ENCODE measurements at regions not wholly inside any gene's neighbourhood (a gene's known extent, or its start where the extent isn't known, plus 50 kb on each side); places are given as distances from the start of the nearest gene placed in this dataset.

DNA sequence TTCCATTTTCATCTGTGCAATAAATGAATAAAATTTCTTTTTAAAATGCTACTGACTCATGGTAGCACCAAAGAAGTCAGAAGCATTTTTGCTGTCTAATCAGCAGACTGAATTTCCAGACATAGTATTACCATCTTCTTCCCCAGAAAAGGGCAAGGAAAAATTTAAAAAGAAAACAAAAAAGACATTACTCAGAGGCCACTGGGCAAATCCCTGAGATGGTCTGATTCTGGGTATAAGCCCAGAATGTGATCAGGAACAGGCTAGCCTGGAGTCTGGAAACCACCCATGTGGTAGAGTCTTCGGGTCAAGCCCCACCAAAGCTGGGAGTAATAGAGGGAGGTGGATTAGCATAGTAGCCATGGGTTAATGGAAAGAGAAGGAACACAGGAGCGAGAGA is 342.8 kb downstream of the FBXW7 start:
- intact Hi-C loops (cut with micrococcal nuclease): no loop called here
- ChIA-PET POLR2A (ENCODE audit: unreplicated experiment) (no interaction called here), CTCF (no interaction called here)
- H3K36me3 ChIP-seq (ENCODE audit: low read depth, low read length): no peaks in the 10 kb centered on the region
- no peaks in the 10 kb centered on the region for H3F3A ChIP-seq (ENCODE audit: low read length, unreplicated experiment)
- H3K27ac ChIP-seq (ENCODE audit: low read length): no peak overlapping the region
- no peak overlapping the region for H3K4me3 ChIP-seq (ENCODE audit: low read length)
- H2AFZ ChIP-seq (ENCODE audit: low read length): no peak overlapping the region
- no peak for ATAC-seq
- DNase-seq: no peak
- no peaks in the 10 kb centered on the region for H3K27me3 ChIP-seq (ENCODE audit: low read length)
- no TSS peak for BruUV-seq (replicated peaks)
- H3K9me3 ChIP-seq (ENCODE audit: low read length): no peaks in the 10 kb centered on the region
- H3K79me2 ChIP-seq (ENCODE audit: low read length): no peaks in the 10 kb centered on the region
- H4K20me1 ChIP-seq (ENCODE audit: low read length): no peaks in the 10 kb centered on the region
- TF ChIP-seq, protein P1, sequence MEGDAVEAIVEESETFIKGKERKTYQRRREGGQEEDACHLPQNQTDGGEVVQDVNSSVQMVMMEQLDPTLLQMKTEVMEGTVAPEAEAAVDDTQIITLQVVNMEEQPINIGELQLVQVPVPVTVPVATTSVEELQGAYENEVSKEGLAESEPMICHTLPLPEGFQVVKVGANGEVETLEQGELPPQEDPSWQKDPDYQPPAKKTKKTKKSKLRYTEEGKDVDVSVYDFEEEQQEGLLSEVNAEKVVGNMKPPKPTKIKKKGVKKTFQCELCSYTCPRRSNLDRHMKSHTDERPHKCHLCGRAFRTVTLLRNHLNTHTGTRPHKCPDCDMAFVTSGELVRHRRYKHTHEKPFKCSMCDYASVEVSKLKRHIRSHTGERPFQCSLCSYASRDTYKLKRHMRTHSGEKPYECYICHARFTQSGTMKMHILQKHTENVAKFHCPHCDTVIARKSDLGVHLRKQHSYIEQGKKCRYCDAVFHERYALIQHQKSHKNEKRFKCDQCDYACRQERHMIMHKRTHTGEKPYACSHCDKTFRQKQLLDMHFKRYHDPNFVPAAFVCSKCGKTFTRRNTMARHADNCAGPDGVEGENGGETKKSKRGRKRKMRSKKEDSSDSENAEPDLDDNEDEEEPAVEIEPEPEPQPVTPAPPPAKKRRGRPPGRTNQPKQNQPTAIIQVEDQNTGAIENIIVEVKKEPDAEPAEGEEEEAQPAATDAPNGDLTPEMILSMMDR (conservative IDR thresholded peaks at IDR 0.05; ENCODE audit: low read depth, low read length): no peak
- no peak for TF ChIP-seq EZH2phosphoT487 (IDR thresholded peaks at IDR 0.05; ENCODE audit: borderline replicate concordance, low read length)
- TF ChIP-seq EZH2 (IDR thresholded peaks at IDR 0.05; ENCODE audit: low read length, unreplicated experiment): no peak
- no peaks in the 10 kb centered on the region for H3K9me2 ChIP-seq (replicated peaks; ENCODE audit: low read length)
- no peaks in the 10 kb centered on the region for H3K4me1 ChIP-seq (ENCODE audit: insufficient read depth, low read length)
- H3K9ac ChIP-seq (ENCODE audit: low read length): no peak overlapping the region
- no peak overlapping the region for H3K4me2 ChIP-seq (ENCODE audit: low read length)

- Histone ChIP-seq H4K20me1 (ENCODE audit: low read length) (no peaks in the 10 kb centered on the region), H3K4me2 (ENCODE audit: low read length) (no peak overlapping the region), H3K36me3 (ENCODE audit: low read depth, low read length) (no peaks in the 10 kb centered on the region), H3K79me2 (ENCODE audit: low read length) (no peaks in the 10 kb centered on the region), H2AFZ (ENCODE audit: low read length) (no peak overlapping the region), H3K9me3 (ENCODE audit: low read length) (no peaks in the 10 kb centered on the region), H3K9ac (ENCODE audit: low read length) (no peak overlapping the region), H3F3A (ENCODE audit: low read length, unreplicated experiment) (no peaks in the 10 kb centered on the region), H3K4me1 (ENCODE audit: insufficient read depth, low read length) (no peaks in the 10 kb centered on the region), H3K4me3 (ENCODE audit: low read length) (no peak overlapping the region), H3K27ac (ENCODE audit: low read length) (no peak overlapping the region), H3K9me2 (replicated peaks; ENCODE audit: low read length) (no peaks in the 10 kb centered on the region), H3K27me3 (ENCODE audit: low read length) (no peaks in the 10 kb centered on the region)
- ATAC-seq (no peak), DNase-seq (no peak)
- CTCF ChIA-PET: no interaction called here
- TF ChIP-seq, protein P1 (conservative IDR thresholded peaks at IDR 0.05; ENCODE audit: low read depth, low read length): no peak
- TF ChIP-seq EZH2 (IDR thresholded peaks at IDR 0.05; ENCODE audit: low read length, unreplicated experiment) (no peak), EZH2phosphoT487 (IDR thresholded peaks at IDR 0.05; ENCODE audit: borderline replicate concordance, low read length) (no peak)
- intact Hi-C loops (cut with micrococcal nuclease): no loop called here
- POLR2A ChIA-PET (ENCODE audit: unreplicated experiment): no interaction called here
- no TSS peak for BruUV-seq (replicated peaks)
These were observed 345.0 kb downstream of the FBXW7 start for GRCh38 chr4:152190907-152191306.

DNA sequence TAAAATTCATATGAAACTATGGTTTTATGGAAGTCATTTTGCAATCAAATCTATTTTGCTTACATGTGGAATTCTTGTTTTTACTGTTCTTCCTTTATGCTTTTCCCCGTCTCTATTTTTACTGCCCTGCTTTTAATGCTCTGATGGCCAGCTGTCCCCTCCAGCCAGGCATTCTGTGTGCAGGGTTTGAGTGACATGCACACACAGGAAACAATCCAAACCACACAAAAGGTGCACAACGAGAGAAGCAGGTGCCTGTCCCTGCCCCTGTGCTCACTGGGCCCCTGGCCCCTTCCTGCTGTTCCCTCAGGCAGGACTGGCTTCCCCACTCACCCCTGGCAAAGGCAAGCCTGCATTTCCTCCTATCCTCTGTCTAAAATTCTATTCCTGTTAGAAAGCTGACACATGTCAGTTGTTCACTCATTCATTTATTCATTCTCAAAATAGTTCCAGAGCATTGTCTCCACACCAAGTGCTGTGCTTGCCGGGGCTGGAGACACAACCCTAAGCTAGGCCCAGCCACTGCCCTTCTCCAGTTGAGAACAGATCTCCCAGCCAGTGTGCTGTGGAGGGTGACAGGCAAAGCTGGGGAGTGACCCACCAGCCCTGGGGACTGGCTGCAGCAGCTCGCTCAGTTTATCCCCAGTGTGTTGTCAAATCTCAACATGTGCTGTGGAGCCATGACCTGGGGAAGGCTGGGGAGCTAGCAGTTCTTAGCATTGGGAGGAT is 346.3 kb downstream of the FBXW7 start:
- Histone ChIP-seq H3K9me2 (replicated peaks; ENCODE audit: low read length) (no peaks in the 10 kb centered on the region), H3K4me2 (ENCODE audit: low read length) (no peak overlapping the region), H3K79me2 (ENCODE audit: low read length) (no peaks in the 10 kb centered on the region), H3K4me3 (ENCODE audit: low read length) (no peak overlapping the region), H3K4me1 (ENCODE audit: insufficient read depth, low read length) (no peaks in the 10 kb centered on the region), H3K27ac (ENCODE audit: low read length) (no peak overlapping the region), H4K20me1 (ENCODE audit: low read length) (no peaks in the 10 kb centered on the region), H2AFZ (ENCODE audit: low read length) (no peak overlapping the region), H3K9me3 (ENCODE audit: low read length) (no peaks in the 10 kb centered on the region), H3K27me3 (ENCODE audit: low read length) (no peaks in the 10 kb centered on the region), H3K36me3 (ENCODE audit: low read depth, low read length) (no peaks in the 10 kb centered on the region), H3K9ac (ENCODE audit: low read length) (no peak overlapping the region), H3F3A (ENCODE audit: low read length, unreplicated experiment) (no peaks in the 10 kb centered on the region)
- ATAC-seq: no peak
- intact Hi-C loops (cut with micrococcal nuclease): no loop called here
- BruUV-seq (replicated peaks): no TSS peak
- ChIA-PET POLR2A (ENCODE audit: unreplicated experiment) (no interaction called here), CTCF (no interaction called here)
- TF ChIP-seq, protein P1 (conservative IDR thresholded peaks at IDR 0.05; ENCODE audit: low read depth, low read length): no peak
- TF ChIP-seq EZH2 (IDR thresholded peaks at IDR 0.05; ENCODE audit: low read length, unreplicated experiment) (no peak), EZH2phosphoT487 (IDR thresholded peaks at IDR 0.05; ENCODE audit: borderline replicate concordance, low read length) (no peak)
- no peak for DNase-seq

Measured in PC-3 (cell line).